ENCODE measurements at regions not wholly inside any gene's neighbourhood (a gene's known extent, or its start where the extent isn't known, plus 50 kb on each side); places are given as distances from the start of the nearest gene placed in this dataset.
"Not testable (repeated sequence)": the region's sequence is repeated elsewhere in the genome, so short reads cannot be mapped to it uniquely, and the experiment has no call there.

DNA sequence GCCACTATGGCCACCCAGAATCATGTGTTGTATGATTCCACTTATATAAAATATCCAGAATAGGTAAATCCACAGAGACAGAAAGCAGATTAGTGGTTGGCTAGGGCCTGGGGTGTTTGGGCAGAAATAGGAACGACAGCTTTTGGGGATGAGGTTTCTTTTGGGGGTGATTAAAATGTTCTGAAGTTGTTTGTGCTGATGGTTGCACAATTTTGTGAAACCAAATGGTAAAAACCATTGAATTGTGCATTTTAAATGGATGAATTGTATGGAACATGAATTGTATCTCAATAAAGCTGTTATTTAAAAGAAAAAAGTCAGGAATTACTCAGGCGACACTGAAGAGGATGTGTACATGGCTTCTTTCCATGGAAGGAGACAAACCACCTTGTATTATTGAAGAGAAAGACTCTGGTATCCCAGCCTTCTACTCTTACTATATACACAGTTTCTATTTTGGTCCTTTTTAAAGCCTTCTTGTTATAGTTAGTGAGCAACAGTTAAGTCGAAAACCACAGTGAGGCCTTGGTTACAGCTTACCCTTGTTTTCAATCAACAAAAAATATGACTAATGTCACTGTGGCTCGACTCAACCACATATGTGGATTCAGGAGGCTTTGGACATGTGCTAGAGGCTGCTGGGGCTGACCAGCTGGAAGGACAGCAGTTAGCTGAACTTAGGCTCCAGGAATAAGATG, 57.1 kb upstream of the KMT2E start:
- no peak for DNase-seq (ENCODE audit: low spot score)

DNA sequence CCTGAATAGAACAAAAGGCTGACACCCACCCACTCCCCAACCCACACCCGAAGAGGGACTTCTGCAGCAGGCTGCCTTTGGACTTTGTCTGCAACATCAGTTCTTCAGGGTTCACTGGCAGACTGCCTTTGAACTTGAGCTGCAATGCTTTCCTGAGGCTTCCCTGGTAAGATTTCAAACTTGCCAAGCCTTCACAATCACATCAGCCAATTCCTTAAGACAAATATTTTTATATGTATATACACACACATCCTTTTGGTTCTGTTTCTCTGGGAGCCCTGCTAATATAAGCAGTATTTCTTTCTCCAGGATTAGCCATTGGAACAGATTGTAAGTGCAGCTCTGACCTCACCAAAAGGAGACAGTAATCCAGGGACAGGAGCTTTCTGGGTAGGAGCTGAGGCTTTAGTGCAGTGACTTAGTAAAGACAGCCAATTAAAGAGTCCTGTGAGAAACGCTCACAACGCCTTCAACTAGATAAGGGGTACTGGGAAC, 55.6 kb upstream of the KMT2E start:
- DNase-seq (ENCODE audit: low spot score) = peak; percentile 46

DNA sequence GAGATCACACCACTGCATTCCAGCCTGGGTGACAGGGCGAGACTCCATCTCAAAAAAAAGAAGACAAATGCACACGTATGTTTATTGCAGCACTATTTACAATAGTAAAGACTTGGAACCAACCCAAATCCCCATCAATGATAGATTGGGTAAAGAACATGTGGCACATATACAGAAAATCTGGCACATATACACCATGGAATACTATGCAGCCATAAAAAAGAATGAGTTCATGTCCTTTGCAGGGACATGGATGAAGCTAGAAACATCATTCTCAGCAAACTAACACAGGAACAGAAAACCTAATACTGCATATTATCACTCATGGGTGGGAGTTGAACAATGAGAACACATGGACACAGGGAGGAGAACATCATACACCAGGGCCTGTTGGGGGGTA, 54.5 kb upstream of the KMT2E start:
- not testable (repeated sequence) for DNase-seq (ENCODE audit: low spot score)

DNA sequence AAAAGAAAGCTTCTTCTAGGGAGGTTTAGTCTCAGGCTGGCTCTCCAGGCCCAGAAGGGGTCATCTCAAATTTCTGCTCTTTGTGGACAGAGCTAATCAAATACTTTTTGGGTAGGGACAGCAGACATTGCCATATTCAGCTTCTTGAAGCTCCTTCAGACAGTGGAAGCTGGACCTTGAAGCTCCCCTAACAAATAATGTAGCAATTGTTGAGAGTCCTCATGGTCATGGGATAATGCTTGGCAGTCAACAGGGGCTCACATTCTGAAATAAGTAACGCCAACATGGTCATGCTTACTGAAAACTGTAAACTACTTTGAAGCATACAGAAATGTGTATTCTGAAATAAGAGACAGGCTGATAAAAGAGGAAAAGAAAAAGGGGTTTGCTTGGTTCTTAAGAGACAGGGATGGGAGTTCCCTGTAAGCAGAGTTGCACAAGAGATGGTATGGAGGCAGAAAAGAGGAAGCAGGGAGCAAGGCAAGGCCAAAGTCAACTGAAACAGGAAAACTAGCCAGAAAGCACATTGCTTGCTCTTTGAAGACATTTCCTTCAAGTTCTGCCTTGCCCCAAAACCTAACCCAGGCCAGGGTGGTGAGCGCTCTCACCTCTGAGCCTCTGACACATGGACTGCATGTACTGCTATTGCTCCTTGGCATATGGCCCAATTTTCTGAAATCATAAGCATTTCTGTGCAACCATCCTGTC, 53.1 kb upstream of the KMT2E start:
- no peak for DNase-seq (ENCODE audit: low spot score)

DNA sequence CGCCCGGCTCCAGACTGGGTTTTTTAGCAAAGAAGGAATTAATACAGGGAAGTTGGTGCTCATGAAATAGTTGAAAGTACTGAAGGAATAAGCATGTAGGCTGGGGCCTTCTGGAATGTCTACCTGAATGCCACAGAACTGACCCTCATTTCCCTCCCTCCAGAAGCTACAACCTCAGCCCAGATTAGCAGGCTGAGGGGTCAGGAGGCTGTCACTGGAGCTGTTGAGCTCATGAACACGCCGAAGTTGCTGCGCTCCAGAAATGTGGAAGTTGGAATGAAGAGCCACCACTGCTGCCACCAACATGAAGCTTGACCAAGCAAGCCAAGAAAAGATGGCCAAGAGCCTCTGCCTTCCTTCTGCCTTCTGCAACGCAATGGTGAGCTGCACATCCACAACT, 52.2 kb upstream of the KMT2E start:
- no peak for DNase-seq (ENCODE audit: low spot score)

DNA sequence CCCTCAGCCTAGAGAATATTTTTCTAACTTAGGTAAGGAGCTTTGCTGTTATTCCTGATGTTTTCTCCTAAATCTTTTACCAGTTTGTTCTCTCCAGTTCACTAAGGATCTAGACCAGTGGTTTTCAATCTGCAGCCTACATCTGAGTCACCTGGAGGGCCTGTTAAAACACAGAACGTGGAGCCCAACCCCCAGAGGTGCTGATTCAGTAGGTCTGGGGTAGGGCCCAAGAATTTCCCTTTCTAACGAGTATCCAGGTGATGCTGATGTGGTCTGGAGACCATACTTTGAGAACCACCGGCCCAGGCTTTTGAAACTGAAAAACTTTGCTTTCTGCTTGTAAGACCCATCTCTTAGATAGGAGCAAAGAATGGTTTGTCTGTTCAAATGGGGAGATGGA, 51.2 kb upstream of the KMT2E start:
- DNase-seq (ENCODE audit: low spot score) = no peak

DNA sequence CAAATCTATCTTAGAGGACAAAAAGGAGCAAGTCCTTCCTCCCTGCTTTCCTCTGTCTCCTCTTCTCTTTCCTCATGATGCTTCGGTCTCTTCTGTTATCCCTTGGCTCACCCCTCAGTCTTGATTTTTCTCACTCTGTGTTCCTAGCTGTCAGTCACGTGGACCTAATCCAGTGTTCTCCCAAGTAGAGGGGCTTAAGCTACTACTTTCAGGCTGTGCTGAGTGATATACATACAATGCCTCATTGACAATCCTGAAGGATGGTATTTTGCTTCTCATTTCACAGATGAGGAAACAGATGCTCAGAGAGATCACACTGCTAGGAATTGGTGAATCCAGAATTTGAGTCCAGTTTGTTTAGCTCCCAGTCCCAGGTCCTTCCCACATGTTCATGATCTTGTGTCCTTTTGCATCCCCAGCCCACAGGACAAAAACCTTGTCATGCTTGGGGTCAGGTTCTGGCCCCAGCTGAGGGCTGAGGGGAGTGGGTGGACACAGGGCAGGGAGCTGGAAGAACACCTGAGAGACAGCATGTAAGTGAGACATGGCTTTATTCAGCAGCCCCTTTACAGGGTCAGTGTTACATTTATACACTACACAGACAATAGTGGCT, 50.5 kb upstream of the KMT2E start:
- DNase-seq (ENCODE audit: low spot score) = no peak

DNA sequence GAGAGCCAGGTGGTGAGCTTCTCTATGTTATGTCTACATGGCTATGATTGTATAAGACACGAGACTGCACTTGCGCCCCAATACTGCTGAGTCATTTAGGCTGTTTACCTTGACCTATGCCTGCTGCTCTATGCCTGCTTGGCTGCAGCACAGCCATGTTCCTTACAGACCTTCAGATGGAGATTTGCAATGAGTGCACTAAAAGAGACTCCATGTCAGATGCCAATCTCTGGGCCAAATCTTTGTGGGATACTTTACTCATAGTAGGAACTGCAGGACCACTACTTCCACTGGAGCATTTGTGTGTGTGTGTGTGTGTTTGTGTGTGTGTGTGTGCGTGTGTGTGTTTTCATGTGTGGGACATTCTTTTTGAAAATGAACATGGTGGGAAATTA, 50.0 kb upstream of the KMT2E start:
- DNase-seq (ENCODE audit: low spot score) = no peak
